Astrocyte (in vitro differentiated cells and primary cell): ENCODE measurements at regions not wholly inside any gene's neighbourhood (a gene's known extent, or its start where the extent isn't known, plus 50 kb on each side); places are given as distances from the start of the nearest gene placed in this dataset.

Experiments used
- DNase-seq: peaks from one replicate; pipeline ENCODE4 v3.0.0-alpha.2; 2010; ENCODE audit warnings: low read depth
- FAIRE-seq: peaks from 2 replicates; lab custom pipeline; 2011; peaks lifted over from hg19 to GRCh38; lab: Jason Lieb, UNC
- H2AFZ ChIP-seq: 2 replicates; pipeline ENCODE4 v1.6.0; 2012; ENCODE audit warnings: low read depth, low read length, inconsistent platforms
- H3K27ac ChIP-seq: 2 replicates; pipeline ENCODE4 v1.5.1; 2011; ENCODE audit warnings: low read depth, low read length, inconsistent platforms
- H3K27me3 ChIP-seq: 2 replicates; pipeline ENCODE4 v1.6.0; 2011; ENCODE audit warnings: low read length, inconsistent platforms; ENCODE audit not compliant: insufficient read depth
- H3K36me3 ChIP-seq: 2 replicates; pipeline ENCODE4 v1.5.1; 2011; ENCODE audit warnings: low read length, inconsistent platforms; ENCODE audit not compliant: insufficient read depth
- H3K4me1 ChIP-seq: 2 replicates; pipeline ENCODE4 v1.5.1; 2011; ENCODE audit warnings: low read length, inconsistent platforms; ENCODE audit not compliant: insufficient read depth
- H3K4me2 ChIP-seq: 2 replicates; pipeline ENCODE4 v1.6.0; 2012; ENCODE audit warnings: low read length, inconsistent platforms
- H3K4me3 ChIP-seq: 2 replicates; pipeline ENCODE4 v1.5.1; 2011; ENCODE audit warnings: low read depth, mild to moderate bottlenecking, low read length, inconsistent platforms; ENCODE audit not compliant: insufficient read depth
- H3K79me2 ChIP-seq: 2 replicates; pipeline ENCODE4 v1.6.0; 2012; ENCODE audit warnings: mild to moderate bottlenecking, low read length, inconsistent platforms; ENCODE audit not compliant: insufficient read depth
- H3K9ac ChIP-seq: 2 replicates; pipeline ENCODE4 v1.6.0; 2012; ENCODE audit warnings: mild to moderate bottlenecking, low read length, inconsistent platforms
- H3K9me3 ChIP-seq: 2 replicates; pipeline ENCODE4 v1.5.1; 2012; ENCODE audit warnings: low read depth, mild to moderate bottlenecking, low read length, inconsistent platforms; ENCODE audit not compliant: insufficient read depth
- H4K20me1 ChIP-seq: 2 replicates; pipeline ENCODE4 v1.6.0; 2012; ENCODE audit warnings: low read length, inconsistent platforms; ENCODE audit not compliant: insufficient read depth
- H3K27ac Mint-ChIP-seq: one replicate; pipeline ENCODE4 v1.8.0; 2021; ENCODE audit warnings: mild to moderate bottlenecking, mixed read lengths; ENCODE audit not compliant: unreplicated experiment
- H3K27me3 Mint-ChIP-seq: one replicate; pipeline ENCODE4 v1.8.0; 2021; ENCODE audit warnings: low read depth, mixed read lengths; ENCODE audit not compliant: unreplicated experiment
- H3K36me3 Mint-ChIP-seq: one replicate; pipeline ENCODE4 v1.8.0; 2021; ENCODE audit warnings: low read depth, mixed read lengths; ENCODE audit not compliant: unreplicated experiment
- H3K4me1 Mint-ChIP-seq: one replicate; pipeline ENCODE4 v1.8.0; 2021; ENCODE audit warnings: low read depth, mixed read lengths; ENCODE audit not compliant: unreplicated experiment
- H3K4me3 Mint-ChIP-seq: one replicate; pipeline ENCODE4 v1.8.0; 2021; ENCODE audit warnings: mild to moderate bottlenecking, moderate library complexity, mixed read lengths; ENCODE audit not compliant: unreplicated experiment
- H3K9me3 Mint-ChIP-seq: one replicate; pipeline ENCODE4 v1.8.0; 2021; ENCODE audit warnings: mild to moderate bottlenecking, mixed read lengths; ENCODE audit not compliant: unreplicated experiment
- EZH2 ChIP-seq: IDR thresholded peaks from 2 replicates; pipeline ENCODE4 v1.6.1; 2012; ENCODE audit warnings: mild to moderate bottlenecking, low read length, inconsistent platforms; ENCODE audit not compliant: insufficient read depth
- TF ChIP-seq, protein P1 (sequence below): IDR thresholded peaks from 2 replicates; pipeline ENCODE4 v1.5.1; 2011; ENCODE audit warnings: low read depth, mild to moderate bottlenecking, inconsistent platforms, low read length, moderate library complexity; ENCODE audit not compliant: insufficient read depth

DNA sequence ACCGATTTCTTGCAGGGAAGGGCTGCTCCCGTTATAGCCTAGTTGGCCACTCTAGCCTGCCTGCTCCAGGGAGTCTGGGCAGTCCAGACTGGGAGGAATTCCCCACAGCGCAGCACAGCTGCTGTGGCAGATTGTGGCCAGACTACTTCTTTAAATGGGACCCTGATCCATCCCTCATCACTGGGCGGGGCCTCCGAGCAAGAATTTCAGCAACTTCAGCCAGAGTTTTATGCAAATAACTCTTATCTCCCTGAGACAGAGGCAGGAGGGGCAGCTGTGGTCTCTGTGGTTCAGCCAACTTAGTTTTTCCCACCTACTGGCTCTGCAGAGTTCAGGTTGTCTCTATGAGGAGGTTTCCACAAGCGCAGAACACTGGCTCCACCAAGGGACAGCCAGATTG, 1583.2 kb downstream of the SUCLG1 start:
- H3K27ac Mint-ChIP-seq: no peak overlapping the region
- no peaks in the 10 kb centered on the region for H3K4me1 Mint-ChIP-seq
- DNase-seq (no peak), FAIRE-seq (no peak)
- Histone ChIP-seq H3K27me3 (no peaks in the 10 kb centered on the region), H3K9me3 (no peaks in the 10 kb centered on the region), H3K9ac (no peak overlapping the region), H3K4me3 (no peak overlapping the region), H3K27ac (no peak overlapping the region), H3K79me2 (no peaks in the 10 kb centered on the region), H3K4me2 (no peak overlapping the region), H2AFZ (no peak overlapping the region), H3K4me1 (no peaks in the 10 kb centered on the region), H4K20me1 (no peaks in the 10 kb centered on the region), H3K36me3 (no peaks in the 10 kb centered on the region)
- no peak overlapping the region for H3K4me3 Mint-ChIP-seq
- H3K36me3 Mint-ChIP-seq: no peaks in the 10 kb centered on the region
- TF ChIP-seq EZH2: no peak
- TF ChIP-seq, protein P1, sequence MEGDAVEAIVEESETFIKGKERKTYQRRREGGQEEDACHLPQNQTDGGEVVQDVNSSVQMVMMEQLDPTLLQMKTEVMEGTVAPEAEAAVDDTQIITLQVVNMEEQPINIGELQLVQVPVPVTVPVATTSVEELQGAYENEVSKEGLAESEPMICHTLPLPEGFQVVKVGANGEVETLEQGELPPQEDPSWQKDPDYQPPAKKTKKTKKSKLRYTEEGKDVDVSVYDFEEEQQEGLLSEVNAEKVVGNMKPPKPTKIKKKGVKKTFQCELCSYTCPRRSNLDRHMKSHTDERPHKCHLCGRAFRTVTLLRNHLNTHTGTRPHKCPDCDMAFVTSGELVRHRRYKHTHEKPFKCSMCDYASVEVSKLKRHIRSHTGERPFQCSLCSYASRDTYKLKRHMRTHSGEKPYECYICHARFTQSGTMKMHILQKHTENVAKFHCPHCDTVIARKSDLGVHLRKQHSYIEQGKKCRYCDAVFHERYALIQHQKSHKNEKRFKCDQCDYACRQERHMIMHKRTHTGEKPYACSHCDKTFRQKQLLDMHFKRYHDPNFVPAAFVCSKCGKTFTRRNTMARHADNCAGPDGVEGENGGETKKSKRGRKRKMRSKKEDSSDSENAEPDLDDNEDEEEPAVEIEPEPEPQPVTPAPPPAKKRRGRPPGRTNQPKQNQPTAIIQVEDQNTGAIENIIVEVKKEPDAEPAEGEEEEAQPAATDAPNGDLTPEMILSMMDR: no peak
- no peaks in the 10 kb centered on the region for H3K27me3 Mint-ChIP-seq
- H3K9me3 Mint-ChIP-seq: peaks cover 3% of the 10 kb centered on the region

GRCh38 chr2:82857967-82858366, 1601.1 kb downstream of the SUCLG1 start:
- Histone ChIP-seq H3K4me1 (no peaks in the 10 kb centered on the region), H3K4me2 (no peak overlapping the region), H3K4me3 (no peak overlapping the region), H4K20me1 (no peaks in the 10 kb centered on the region), H3K9ac (no peak overlapping the region), H3K9me3 (no peaks in the 10 kb centered on the region), H3K36me3 (no peaks in the 10 kb centered on the region), H2AFZ (no peak overlapping the region), H3K79me2 (no peaks in the 10 kb centered on the region), H3K27me3 (no peaks in the 10 kb centered on the region), H3K27ac (no peak overlapping the region)
- Mint-ChIP-seq H3K4me1 (no peaks in the 10 kb centered on the region), H3K9me3 (no peaks in the 10 kb centered on the region), H3K27ac (no peak overlapping the region), H3K27me3 (peaks cover 4% of the 10 kb centered on the region), H3K4me3 (no peak overlapping the region), H3K36me3 (no peaks in the 10 kb centered on the region)
- TF ChIP-seq, protein P1: no peak
- no peak for TF ChIP-seq EZH2
- FAIRE-seq: no peak
- DNase-seq: no peak

- no peaks in the 10 kb centered on the region for H3K36me3 Mint-ChIP-seq
- no peak overlapping the region for H2AFZ ChIP-seq
- H3K79me2 ChIP-seq: no peaks in the 10 kb centered on the region
- H3K9me3 ChIP-seq: no peaks in the 10 kb centered on the region
- no peak overlapping the region for H3K4me3 ChIP-seq
- H3K9me3 Mint-ChIP-seq: no peaks in the 10 kb centered on the region
- no peak overlapping the region for H3K4me3 Mint-ChIP-seq
- no peaks in the 10 kb centered on the region for H3K4me1 Mint-ChIP-seq
- no peaks in the 10 kb centered on the region for H3K27me3 ChIP-seq
- no peaks in the 10 kb centered on the region for H4K20me1 ChIP-seq
- FAIRE-seq: no peak
- H3K27ac ChIP-seq: no peak overlapping the region
- TF ChIP-seq, protein P1: no peak
- TF ChIP-seq EZH2: no peak
- no peak overlapping the region for H3K27ac Mint-ChIP-seq
- DNase-seq: no peak
- H3K4me1 ChIP-seq: no peaks in the 10 kb centered on the region
- no peaks in the 10 kb centered on the region for H3K36me3 ChIP-seq
- H3K4me2 ChIP-seq: no peak overlapping the region
- H3K9ac ChIP-seq: no peak overlapping the region
- peaks cover 4% of the 10 kb centered on the region for H3K27me3 Mint-ChIP-seq
These were observed 1605.8 kb downstream of the SUCLG1 start for GRCh38 chr2:82853299-82853698.
